Chondrocyte (in vitro differentiated cells): ENCODE measurements at regions not wholly inside any gene's neighbourhood (a gene's known extent, or its start where the extent isn't known, plus 50 kb on each side); places are given as distances from the start of the nearest gene placed in this dataset.

Experiments
- DNase-seq: peaks from one replicate; pipeline ENCODE4 v3.0.0; 2021; ENCODE audit warnings: mixed read lengths, low spot score
- H3K27ac Mint-ChIP-seq: one replicate; pipeline ENCODE4 v1.8.0; 2021; ENCODE audit warnings: mild to moderate bottlenecking, moderate library complexity, mixed read lengths; ENCODE audit not compliant: unreplicated experiment
- H3K27me3 Mint-ChIP-seq: 2 replicates; pipeline ENCODE4 v1.8.0; 2021; ENCODE audit warnings: low read depth, mixed read lengths
- H3K36me3 Mint-ChIP-seq: 2 replicates; pipeline ENCODE4 v1.8.0; 2021; ENCODE audit warnings: low read depth, mixed read lengths
- H3K4me1 Mint-ChIP-seq: 2 replicates; pipeline ENCODE4 v1.8.0; 2021; ENCODE audit warnings: low read depth, mild to moderate bottlenecking, mixed read lengths
- H3K4me3 Mint-ChIP-seq: one replicate; pipeline ENCODE4 v1.8.0; 2021; ENCODE audit warnings: mild to moderate bottlenecking, moderate library complexity, mixed read lengths; ENCODE audit not compliant: unreplicated experiment
- H3K9me3 Mint-ChIP-seq: 2 replicates; pipeline ENCODE4 v1.8.0; 2021; ENCODE audit warnings: low read depth, mixed read lengths
- TF ChIP-seq, protein P1 (sequence below): fragments of 200-600 bp; sonication (generic); IDR thresholded peaks from 2 replicates; pipeline ENCODE4 v1.5.0; 2021; ENCODE audit warnings: antibody characterized with exemption, mild to moderate bottlenecking, moderate library complexity

DNA sequence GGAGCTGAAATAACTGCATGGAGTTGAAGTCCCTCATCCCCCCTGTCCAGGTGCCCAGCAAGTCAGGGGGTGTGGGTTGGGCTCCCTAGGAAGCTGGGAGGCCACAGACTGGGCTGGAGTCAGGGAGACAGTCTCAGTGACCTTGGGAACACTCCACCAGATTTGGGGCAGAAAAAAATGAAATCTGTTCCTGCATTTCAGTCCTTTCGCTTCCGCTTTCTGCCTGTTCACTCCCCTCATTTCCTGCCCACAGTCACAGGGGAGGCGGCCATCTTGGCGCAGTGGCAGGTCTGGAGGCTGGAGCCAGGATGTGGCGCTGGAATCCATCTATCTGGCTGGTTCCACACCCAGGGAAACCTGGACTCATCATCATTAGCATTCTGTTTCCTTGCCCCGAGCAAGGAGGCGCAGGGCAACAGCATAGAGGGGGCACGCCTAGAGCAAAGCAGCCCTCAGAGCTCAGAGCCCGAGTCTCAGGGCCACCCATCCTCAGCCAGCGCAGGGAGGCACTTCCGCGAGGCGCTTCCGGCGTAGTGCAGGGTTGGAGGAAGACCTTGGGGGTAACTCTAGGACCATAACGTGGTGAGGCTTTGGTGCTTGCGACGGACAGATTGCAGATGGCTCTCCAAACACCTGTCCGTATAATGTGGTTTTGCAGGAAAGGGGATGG is 86.2 kb upstream of the HSPA9 start:
- H3K4me3 Mint-ChIP-seq = no peak overlapping the region
- H3K36me3 Mint-ChIP-seq = no peaks in the 10 kb centered on the region
- H3K27me3 Mint-ChIP-seq = peaks cover 3% of the 10 kb centered on the region
- no peak overlapping the region for H3K27ac Mint-ChIP-seq
- TF ChIP-seq, protein P1, sequence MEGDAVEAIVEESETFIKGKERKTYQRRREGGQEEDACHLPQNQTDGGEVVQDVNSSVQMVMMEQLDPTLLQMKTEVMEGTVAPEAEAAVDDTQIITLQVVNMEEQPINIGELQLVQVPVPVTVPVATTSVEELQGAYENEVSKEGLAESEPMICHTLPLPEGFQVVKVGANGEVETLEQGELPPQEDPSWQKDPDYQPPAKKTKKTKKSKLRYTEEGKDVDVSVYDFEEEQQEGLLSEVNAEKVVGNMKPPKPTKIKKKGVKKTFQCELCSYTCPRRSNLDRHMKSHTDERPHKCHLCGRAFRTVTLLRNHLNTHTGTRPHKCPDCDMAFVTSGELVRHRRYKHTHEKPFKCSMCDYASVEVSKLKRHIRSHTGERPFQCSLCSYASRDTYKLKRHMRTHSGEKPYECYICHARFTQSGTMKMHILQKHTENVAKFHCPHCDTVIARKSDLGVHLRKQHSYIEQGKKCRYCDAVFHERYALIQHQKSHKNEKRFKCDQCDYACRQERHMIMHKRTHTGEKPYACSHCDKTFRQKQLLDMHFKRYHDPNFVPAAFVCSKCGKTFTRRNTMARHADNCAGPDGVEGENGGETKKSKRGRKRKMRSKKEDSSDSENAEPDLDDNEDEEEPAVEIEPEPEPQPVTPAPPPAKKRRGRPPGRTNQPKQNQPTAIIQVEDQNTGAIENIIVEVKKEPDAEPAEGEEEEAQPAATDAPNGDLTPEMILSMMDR = no peak
- peaks cover 4% of the 10 kb centered on the region for H3K4me1 Mint-ChIP-seq
- H3K9me3 Mint-ChIP-seq = no peaks in the 10 kb centered on the region
- no peak for DNase-seq

- DNase-seq = no peak
- H3K4me1 Mint-ChIP-seq = peaks cover 4% of the 10 kb centered on the region
- H3K36me3 Mint-ChIP-seq = no peaks in the 10 kb centered on the region
- H3K27me3 Mint-ChIP-seq = peaks cover 3% of the 10 kb centered on the region
- no peaks in the 10 kb centered on the region for H3K9me3 Mint-ChIP-seq
- TF ChIP-seq, protein P1 = no peak
- H3K4me3 Mint-ChIP-seq = no peak overlapping the region
- H3K27ac Mint-ChIP-seq = no peak overlapping the region
Measured at GRCh38 chr5:138660051-138660572, 84.9 kb upstream of the HSPA9 start.

GRCh38 chr5:138659561-138659960 is 84.4 kb upstream of the HSPA9 start:
- no peaks in the 10 kb centered on the region for H3K36me3 Mint-ChIP-seq
- H3K4me1 Mint-ChIP-seq = peaks cover 7% of the 10 kb centered on the region
- no peak overlapping the region for H3K27ac Mint-ChIP-seq
- no peak overlapping the region for H3K4me3 Mint-ChIP-seq
- no peaks in the 10 kb centered on the region for H3K9me3 Mint-ChIP-seq
- no peak for DNase-seq
- TF ChIP-seq, protein P1 = no peak
- peaks cover 5% of the 10 kb centered on the region for H3K27me3 Mint-ChIP-seq

GRCh38 chr5:138659121-138659520 is 83.9 kb upstream of the HSPA9 start:
- no peak for DNase-seq
- H3K27ac Mint-ChIP-seq = no peak overlapping the region
- H3K4me3 Mint-ChIP-seq = no peak overlapping the region
- peaks cover 7% of the 10 kb centered on the region for H3K4me1 Mint-ChIP-seq
- TF ChIP-seq, protein P1 = no peak
- no peaks in the 10 kb centered on the region for H3K36me3 Mint-ChIP-seq
- peaks cover 5% of the 10 kb centered on the region for H3K27me3 Mint-ChIP-seq
- no peaks in the 10 kb centered on the region for H3K9me3 Mint-ChIP-seq

DNA sequence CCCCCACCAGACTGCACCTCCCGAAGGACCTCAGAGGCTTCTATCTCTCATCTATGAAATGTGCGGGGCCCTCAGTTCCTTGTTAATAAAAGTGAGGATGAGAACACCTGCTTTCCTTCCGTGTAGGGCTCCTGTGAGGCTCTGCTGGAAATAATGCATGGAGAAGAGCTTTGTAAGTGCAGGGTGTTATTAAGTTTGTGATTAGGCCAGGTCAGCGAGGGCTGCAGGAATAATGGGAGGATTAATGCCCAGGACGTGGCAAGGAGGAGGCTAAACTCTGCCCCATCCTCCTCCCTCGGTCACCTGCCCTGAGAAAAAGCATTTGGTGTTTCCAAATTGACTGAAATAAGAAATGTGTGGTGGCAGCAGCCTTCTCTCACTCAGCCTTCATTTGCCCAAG is 83.5 kb upstream of the HSPA9 start:
- H3K27me3 Mint-ChIP-seq = peaks cover 5% of the 10 kb centered on the region
- no peak overlapping the region for H3K27ac Mint-ChIP-seq
- H3K4me1 Mint-ChIP-seq = peaks cover 7% of the 10 kb centered on the region
- no peak overlapping the region for H3K4me3 Mint-ChIP-seq
- DNase-seq = no peak
- TF ChIP-seq, protein P1 = no peak
- no peaks in the 10 kb centered on the region for H3K9me3 Mint-ChIP-seq
- no peaks in the 10 kb centered on the region for H3K36me3 Mint-ChIP-seq
